Liver (tissue), 8 donors: ENCODE measurements at regions not wholly inside any gene's neighbourhood (a gene's known extent, or its start where the extent isn't known, plus 50 kb on each side); places are given as distances from the start of the nearest gene placed in this dataset.

Experiments
- DNase-seq: peaks from one replicate; pipeline ENCODE4 v3.0.0-alpha.2; 2017; ENCODE audit warnings: low spot score
- H3K27ac ChIP-seq, 2 donors: one replicate each; pipeline ENCODE4 v1.7.0; 2013; ENCODE audit warnings: inconsistent platforms in 2 of 2, low read length in 2 of 2, control low read depth in 1 of 2, low read depth in 1 of 2, mild to moderate bottlenecking in 1 of 2
- H3K27me3 ChIP-seq, 4 donors: one replicate each; pipeline versions ENCODE4 v1.6.1 to v1.7.0; 2013; ENCODE audit warnings: low read length in 3 of 4, inconsistent platforms in 1 of 4, mild to moderate bottlenecking in 1 of 4, moderate library complexity in 1 of 4; ENCODE audit not compliant: control insufficient read depth in 4 of 4, insufficient read depth in 4 of 4
- H3K36me3 ChIP-seq, 4 donors: one replicate each; pipeline versions ENCODE4 v1.6.1 to v1.7.0; 2013; ENCODE audit warnings: low read length in 3 of 4, mild to moderate bottlenecking in 3 of 4, low read depth in 1 of 4, moderate library complexity in 1 of 4; ENCODE audit not compliant: control insufficient read depth in 4 of 4, insufficient read depth in 3 of 4
- H3K4me1 ChIP-seq, 4 donors: one replicate each; pipeline versions ENCODE4 v1.6.1 to v1.7.0; 2013; ENCODE audit warnings: low read length in 3 of 4, mild to moderate bottlenecking in 3 of 4, moderate library complexity in 1 of 4; ENCODE audit not compliant: control insufficient read depth in 4 of 4, insufficient read depth in 4 of 4
- H3K4me3 ChIP-seq, 3 donors: one replicate each; pipeline versions ENCODE4 v1.6.1 to v1.7.0; 2013; ENCODE audit warnings: low read length in 3 of 3, control low read depth in 1 of 3, low read depth in 1 of 3, mild to moderate bottlenecking in 1 of 3
- H3K9ac ChIP-seq, 2 donors: one replicate each; pipeline ENCODE4 v1.7.0; 2013; ENCODE audit warnings: low read length in 2 of 2, mild to moderate bottlenecking in 2 of 2, moderate library complexity in 2 of 2, control low read depth in 1 of 2, low read depth in 1 of 2
- H3K9me3 ChIP-seq, 4 donors: one replicate each; pipeline versions ENCODE4 v1.6.1 to v1.7.0; 2013; ENCODE audit warnings: low read length in 3 of 4; ENCODE audit not compliant: control insufficient read depth in 4 of 4
- ATF3 ChIP-seq: IDR thresholded peaks from 2 replicates; pipeline ENCODE4 v1.6.1; 2016; ENCODE audit warnings: antibody characterized with exemption
- EGR1 ChIP-seq, 2 donors: IDR thresholded peaks; 2 replicates each; pipeline ENCODE4 v1.6.1; 2016 to 2018; ENCODE audit warnings: antibody characterized with exemption in 2 of 2, low read depth in 2 of 2
- FOXA1 ChIP-seq: IDR thresholded peaks from 2 replicates; pipeline ENCODE4 v1.6.1; 2016; ENCODE audit warnings: antibody characterized with exemption
- FOXA2 ChIP-seq: IDR thresholded peaks from 2 replicates; pipeline ENCODE4 v1.6.1; 2016; ENCODE audit warnings: antibody characterized with exemption
- GABPA ChIP-seq, 2 donors: IDR thresholded peaks in 1 of 2; conservative IDR thresholded peaks in 1 of 2; 2 replicates each; pipeline ENCODE4 v1.6.1; 2016; ENCODE audit warnings: antibody characterized with exemption in 2 of 2, mild to moderate bottlenecking in 1 of 2, moderate library complexity in 1 of 2
- HNF4A ChIP-seq, 2 donors: conservative IDR thresholded peaks; 2 replicates each; pipeline ENCODE4 v1.6.1; 2016; ENCODE audit warnings: antibody characterized with exemption in 2 of 2, mild to moderate bottlenecking in 2 of 2
- HNF4G ChIP-seq: IDR thresholded peaks from 2 replicates; pipeline ENCODE4 v1.6.1; 2016; ENCODE audit warnings: antibody characterized with exemption
- JUND ChIP-seq, 2 donors: IDR thresholded peaks; 2 replicates each; pipeline ENCODE4 v1.6.1; 2016; ENCODE audit warnings: antibody characterized with exemption in 2 of 2
- NR2F2 ChIP-seq: IDR thresholded peaks from 2 replicates; pipeline ENCODE4 v1.6.1; 2016; ENCODE audit warnings: antibody characterized with exemption
- REST ChIP-seq: IDR thresholded peaks from 2 replicates; pipeline ENCODE4 v1.6.1; 2016; ENCODE audit warnings: antibody characterized with exemption, mild to moderate bottlenecking
- RXRA ChIP-seq, 2 donors: IDR thresholded peaks; 2 replicates each; pipeline ENCODE4 v1.6.1; 2017 to 2018; ENCODE audit warnings: antibody characterized with exemption in 2 of 2, mild to moderate bottlenecking in 1 of 2
- SP1 ChIP-seq: IDR thresholded peaks from 2 replicates; pipeline ENCODE4 v1.6.1; 2018; ENCODE audit warnings: antibody characterized with exemption, mild to moderate bottlenecking
- TAF1 ChIP-seq: conservative IDR thresholded peaks from 2 replicates; pipeline ENCODE4 v1.6.1; 2016; ENCODE audit warnings: antibody characterized with exemption, mild to moderate bottlenecking
- WGBS: extraction: QIAGEN DNeasy Blood & Tissue Kit; methylation state at CpG from one replicate; pipeline ENCODE4 v1.1.7; 2013; 5-methylcytosine and 5-hydroxymethylcytosine counted together
- TF ChIP-seq, protein P1 (sequence below): IDR thresholded peaks from 2 replicates; pipeline ENCODE4 v1.6.1; 2016; ENCODE audit warnings: antibody characterized with exemption
- TF ChIP-seq, protein P2 (sequence below): fragments of 150-350 bp; IDR thresholded peaks from 2 replicates; pipeline ENCODE4 v1.5.1; 2017; ENCODE audit warnings: improper control_type of control experiment, low read depth, low read length; ENCODE audit not compliant: missing input control
- donor health status: healthy.
- donor health status: healthy.
- donor health status: healthy.
- donor health status: healthy.
- donor health status: healthy.

DNA sequence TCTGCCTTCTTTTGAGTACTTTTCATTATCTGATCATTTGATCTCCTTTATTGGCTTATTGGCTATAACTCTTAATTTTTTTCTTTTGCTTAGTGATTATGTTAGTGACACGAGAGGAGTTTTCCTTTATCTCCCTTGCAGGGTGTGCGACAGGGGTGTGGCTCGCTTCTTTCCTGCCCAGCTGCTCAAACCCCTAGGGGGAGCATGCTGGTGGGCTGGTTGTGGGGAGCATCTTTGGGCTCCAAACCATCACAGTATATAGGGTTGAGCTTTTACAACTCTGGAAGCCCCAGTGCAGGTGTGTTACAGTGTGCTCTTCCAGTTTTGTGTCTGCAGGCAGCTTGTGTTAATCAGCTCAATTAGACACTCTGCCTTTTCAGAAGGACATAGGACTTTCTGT is 357.0 kb upstream of the TMEFF2 start:
- Histone ChIP-seq H3K27ac (no peak overlapping the region), H3K4me1 (no peaks in the 10 kb centered on the region), H3K4me3 (no peak overlapping the region), H3K9me3 (no peaks in the 10 kb centered on the region), H3K9ac (no peak overlapping the region), H3K36me3 (no peaks in the 10 kb centered on the region), H3K27me3 (no peaks in the 10 kb centered on the region)
- DNase-seq, result no peak
- 88% methylated on average over 3 of the region's 3 CpGs for WGBS
- TF ChIP-seq TAF1 (no peak), JUND (IDR thresholded peaks at IDR 0.05) (no peak), RXRA (IDR thresholded peaks at IDR 0.05) (no peak), FOXA2 (no peak), SP1 (no peak)

- TF ChIP-seq, protein P1, sequence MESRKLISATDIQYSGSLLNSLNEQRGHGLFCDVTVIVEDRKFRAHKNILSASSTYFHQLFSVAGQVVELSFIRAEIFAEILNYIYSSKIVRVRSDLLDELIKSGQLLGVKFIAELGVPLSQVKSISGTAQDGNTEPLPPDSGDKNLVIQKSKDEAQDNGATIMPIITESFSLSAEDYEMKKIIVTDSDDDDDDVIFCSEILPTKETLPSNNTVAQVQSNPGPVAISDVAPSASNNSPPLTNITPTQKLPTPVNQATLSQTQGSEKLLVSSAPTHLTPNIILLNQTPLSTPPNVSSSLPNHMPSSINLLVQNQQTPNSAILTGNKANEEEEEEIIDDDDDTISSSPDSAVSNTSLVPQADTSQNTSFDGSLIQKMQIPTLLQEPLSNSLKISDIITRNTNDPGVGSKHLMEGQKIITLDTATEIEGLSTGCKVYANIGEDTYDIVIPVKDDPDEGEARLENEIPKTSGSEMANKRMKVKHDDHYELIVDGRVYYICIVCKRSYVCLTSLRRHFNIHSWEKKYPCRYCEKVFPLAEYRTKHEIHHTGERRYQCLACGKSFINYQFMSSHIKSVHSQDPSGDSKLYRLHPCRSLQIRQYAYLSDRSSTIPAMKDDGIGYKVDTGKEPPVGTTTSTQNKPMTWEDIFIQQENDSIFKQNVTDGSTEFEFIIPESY, result no peak
- TF ChIP-seq ATF3 (no peak), TAF1 (no peak), JUND (IDR thresholded peaks at IDR 0.05) (no peak), FOXA1 (no peak), EGR1 (IDR thresholded peaks at IDR 0.05; ENCODE audit: low read depth in 2 of 2) (no peak), GABPA (IDR thresholded peaks at IDR 0.05 in 1 of 2, conservative IDR thresholded peaks at IDR 0.05 in 1 of 2) (no peak), NR2F2 (no peak), HNF4A (conservative IDR thresholded peaks at IDR 0.05) (no peak), REST (no peak), HNF4G (no peak)
- TF ChIP-seq, protein P2, sequence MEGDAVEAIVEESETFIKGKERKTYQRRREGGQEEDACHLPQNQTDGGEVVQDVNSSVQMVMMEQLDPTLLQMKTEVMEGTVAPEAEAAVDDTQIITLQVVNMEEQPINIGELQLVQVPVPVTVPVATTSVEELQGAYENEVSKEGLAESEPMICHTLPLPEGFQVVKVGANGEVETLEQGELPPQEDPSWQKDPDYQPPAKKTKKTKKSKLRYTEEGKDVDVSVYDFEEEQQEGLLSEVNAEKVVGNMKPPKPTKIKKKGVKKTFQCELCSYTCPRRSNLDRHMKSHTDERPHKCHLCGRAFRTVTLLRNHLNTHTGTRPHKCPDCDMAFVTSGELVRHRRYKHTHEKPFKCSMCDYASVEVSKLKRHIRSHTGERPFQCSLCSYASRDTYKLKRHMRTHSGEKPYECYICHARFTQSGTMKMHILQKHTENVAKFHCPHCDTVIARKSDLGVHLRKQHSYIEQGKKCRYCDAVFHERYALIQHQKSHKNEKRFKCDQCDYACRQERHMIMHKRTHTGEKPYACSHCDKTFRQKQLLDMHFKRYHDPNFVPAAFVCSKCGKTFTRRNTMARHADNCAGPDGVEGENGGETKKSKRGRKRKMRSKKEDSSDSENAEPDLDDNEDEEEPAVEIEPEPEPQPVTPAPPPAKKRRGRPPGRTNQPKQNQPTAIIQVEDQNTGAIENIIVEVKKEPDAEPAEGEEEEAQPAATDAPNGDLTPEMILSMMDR, result no peak
- Histone ChIP-seq H3K4me1 (no peaks in the 10 kb centered on the region), H3K27me3 (no peaks in the 10 kb centered on the region), H3K9me3 (no peaks in the 10 kb centered on the region), H3K27ac (no peak overlapping the region), H3K4me3 (no peak overlapping the region), H3K9ac (no peak overlapping the region), H3K36me3 (no peaks in the 10 kb centered on the region)
- DNase-seq, result no peak
- WGBS, result 69% methylated on average over 3 of the region's 3 CpGs
These were observed 351.8 kb upstream of the TMEFF2 start for GRCh38 chr2:192546565-192546964.
